ENCODE measurements at regions not wholly inside any gene's neighbourhood (a gene's known extent, or its start where the extent isn't known, plus 50 kb on each side); places are given as distances from the start of the nearest gene placed in this dataset.

DNA sequence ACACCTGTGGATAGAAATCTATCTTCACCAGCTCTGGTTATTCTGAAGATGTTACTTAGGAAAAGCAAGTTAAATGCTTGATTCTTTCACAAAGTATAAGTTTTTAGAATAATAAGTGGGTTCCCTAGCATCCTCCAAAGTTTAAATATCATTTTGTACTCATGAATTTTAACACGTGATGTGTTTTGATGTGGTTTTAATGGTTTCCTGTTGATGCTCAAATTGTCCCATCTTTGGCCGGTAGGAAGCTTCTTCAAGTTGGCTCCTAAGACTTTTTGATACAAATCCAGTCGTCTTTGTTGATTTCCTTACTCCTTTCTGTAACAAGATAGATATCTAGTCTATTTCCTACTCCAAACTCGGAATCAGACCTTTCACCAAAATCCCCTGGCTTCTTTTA is 94.5 kb upstream of the STXBP5 start:
- H3K79me2 ChIP-seq (ENCODE audit: insufficient read depth, low read depth): no peaks in the 10 kb centered on the region
- no peaks in the 10 kb centered on the region for H4K20me1 ChIP-seq (ENCODE audit: insufficient read depth)
- no peaks in the 10 kb centered on the region for H3K27me3 ChIP-seq (ENCODE audit: insufficient read depth, low read depth)
- no peaks in the 10 kb centered on the region for H3K36me3 ChIP-seq (ENCODE audit: insufficient read depth)
- no peaks in the 10 kb centered on the region for H3K4me1 ChIP-seq (ENCODE audit: low read depth, poor library complexity, severe bottlenecking)
- no peak overlapping the region for H3K9ac ChIP-seq
- H3K27ac ChIP-seq: no peak overlapping the region
- no peak overlapping the region for H3K4me3 ChIP-seq (IDR thresholded peaks at IDR 0.05; ENCODE audit: insufficient read depth, low read depth, low read length)
- H3K4me2 ChIP-seq: no peak overlapping the region
- TF ChIP-seq, protein P1, sequence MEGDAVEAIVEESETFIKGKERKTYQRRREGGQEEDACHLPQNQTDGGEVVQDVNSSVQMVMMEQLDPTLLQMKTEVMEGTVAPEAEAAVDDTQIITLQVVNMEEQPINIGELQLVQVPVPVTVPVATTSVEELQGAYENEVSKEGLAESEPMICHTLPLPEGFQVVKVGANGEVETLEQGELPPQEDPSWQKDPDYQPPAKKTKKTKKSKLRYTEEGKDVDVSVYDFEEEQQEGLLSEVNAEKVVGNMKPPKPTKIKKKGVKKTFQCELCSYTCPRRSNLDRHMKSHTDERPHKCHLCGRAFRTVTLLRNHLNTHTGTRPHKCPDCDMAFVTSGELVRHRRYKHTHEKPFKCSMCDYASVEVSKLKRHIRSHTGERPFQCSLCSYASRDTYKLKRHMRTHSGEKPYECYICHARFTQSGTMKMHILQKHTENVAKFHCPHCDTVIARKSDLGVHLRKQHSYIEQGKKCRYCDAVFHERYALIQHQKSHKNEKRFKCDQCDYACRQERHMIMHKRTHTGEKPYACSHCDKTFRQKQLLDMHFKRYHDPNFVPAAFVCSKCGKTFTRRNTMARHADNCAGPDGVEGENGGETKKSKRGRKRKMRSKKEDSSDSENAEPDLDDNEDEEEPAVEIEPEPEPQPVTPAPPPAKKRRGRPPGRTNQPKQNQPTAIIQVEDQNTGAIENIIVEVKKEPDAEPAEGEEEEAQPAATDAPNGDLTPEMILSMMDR (conservative IDR thresholded peaks at IDR 0.05; ENCODE audit: low read depth, low read length): no peak
- H2AFZ ChIP-seq (ENCODE audit: low read depth): no peak overlapping the region

DNA sequence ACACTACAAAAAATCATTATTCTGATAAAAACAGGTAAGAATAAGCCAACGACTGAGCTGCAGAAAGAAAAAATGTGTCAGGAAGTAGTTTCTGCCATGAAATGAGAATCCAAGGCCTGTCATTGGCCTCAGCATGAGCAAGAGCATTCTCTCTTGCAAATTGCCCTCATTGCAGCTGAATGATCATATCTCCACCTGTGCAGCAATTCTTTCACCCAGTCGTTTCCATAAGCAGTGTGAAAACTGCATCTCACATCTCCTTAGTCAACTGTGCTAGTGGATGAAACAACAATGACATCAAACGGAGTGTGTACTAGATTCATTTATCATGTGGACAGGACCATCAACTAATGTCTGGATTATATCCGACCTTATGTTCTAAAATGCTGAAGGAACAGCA is 88.2 kb upstream of the STXBP5 start:
- no peaks in the 10 kb centered on the region for H3K36me3 ChIP-seq (ENCODE audit: insufficient read depth)
- H3K4me3 ChIP-seq (IDR thresholded peaks at IDR 0.05; ENCODE audit: insufficient read depth, low read depth, low read length): no peak overlapping the region
- no peaks in the 10 kb centered on the region for H3K79me2 ChIP-seq (ENCODE audit: insufficient read depth, low read depth)
- H3K9ac ChIP-seq: no peak overlapping the region
- H4K20me1 ChIP-seq (ENCODE audit: insufficient read depth): no peaks in the 10 kb centered on the region
- H3K4me2 ChIP-seq: no peak overlapping the region
- no peaks in the 10 kb centered on the region for H3K4me1 ChIP-seq (ENCODE audit: low read depth, poor library complexity, severe bottlenecking)
- no peaks in the 10 kb centered on the region for H3K27me3 ChIP-seq (ENCODE audit: insufficient read depth, low read depth)
- no peak overlapping the region for H2AFZ ChIP-seq (ENCODE audit: low read depth)
- no peak overlapping the region for H3K27ac ChIP-seq
- TF ChIP-seq, protein P1 (conservative IDR thresholded peaks at IDR 0.05; ENCODE audit: low read depth, low read length): no peak

DNA sequence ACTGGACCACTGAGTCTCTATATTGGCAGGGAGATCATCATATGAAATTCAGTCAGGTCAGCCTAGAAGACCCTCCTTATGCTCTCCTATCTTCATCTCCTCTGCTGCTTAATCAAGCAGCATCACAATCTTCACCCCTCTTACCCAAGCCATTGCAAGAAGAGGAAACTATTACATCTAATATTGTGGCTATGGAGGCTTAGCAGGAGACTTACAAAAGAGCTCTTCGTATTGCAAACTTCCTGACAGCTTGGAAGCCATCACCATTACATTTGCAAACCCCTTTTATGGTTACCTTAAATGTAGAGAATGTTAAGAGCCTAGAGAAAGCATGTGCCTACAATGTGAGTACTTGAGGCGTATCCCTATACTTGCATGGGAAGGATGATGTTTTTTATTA is 87.2 kb upstream of the STXBP5 start:
- TF ChIP-seq, protein P1 (conservative IDR thresholded peaks at IDR 0.05; ENCODE audit: low read depth, low read length): no peak
- H3K4me2 ChIP-seq: no peak overlapping the region
- H4K20me1 ChIP-seq (ENCODE audit: insufficient read depth): no peaks in the 10 kb centered on the region
- H3K27me3 ChIP-seq (ENCODE audit: insufficient read depth, low read depth): no peaks in the 10 kb centered on the region
- H3K79me2 ChIP-seq (ENCODE audit: insufficient read depth, low read depth): no peaks in the 10 kb centered on the region
- H2AFZ ChIP-seq (ENCODE audit: low read depth): no peak overlapping the region
- H3K27ac ChIP-seq: no peak overlapping the region
- no peak overlapping the region for H3K4me3 ChIP-seq (IDR thresholded peaks at IDR 0.05; ENCODE audit: insufficient read depth, low read depth, low read length)
- no peaks in the 10 kb centered on the region for H3K4me1 ChIP-seq (ENCODE audit: low read depth, poor library complexity, severe bottlenecking)
- H3K36me3 ChIP-seq (ENCODE audit: insufficient read depth): no peaks in the 10 kb centered on the region
- no peak overlapping the region for H3K9ac ChIP-seq

- no peak overlapping the region for H2AFZ ChIP-seq (ENCODE audit: low read depth)
- no peaks in the 10 kb centered on the region for H4K20me1 ChIP-seq (ENCODE audit: insufficient read depth)
- no peak overlapping the region for H3K9ac ChIP-seq
- no peaks in the 10 kb centered on the region for H3K4me1 ChIP-seq (ENCODE audit: low read depth, poor library complexity, severe bottlenecking)
- TF ChIP-seq, protein P1 (conservative IDR thresholded peaks at IDR 0.05; ENCODE audit: low read depth, low read length): no peak
- no peaks in the 10 kb centered on the region for H3K27me3 ChIP-seq (ENCODE audit: insufficient read depth, low read depth)
- no peaks in the 10 kb centered on the region for H3K36me3 ChIP-seq (ENCODE audit: insufficient read depth)
- no peak overlapping the region for H3K4me3 ChIP-seq (IDR thresholded peaks at IDR 0.05; ENCODE audit: insufficient read depth, low read depth, low read length)
- no peak overlapping the region for H3K27ac ChIP-seq
- H3K4me2 ChIP-seq: no peak overlapping the region
- no peaks in the 10 kb centered on the region for H3K79me2 ChIP-seq (ENCODE audit: insufficient read depth, low read depth)
Observed at GRCh38 chr6:147117580-147117979, 86.6 kb upstream of the STXBP5 start.

DNA sequence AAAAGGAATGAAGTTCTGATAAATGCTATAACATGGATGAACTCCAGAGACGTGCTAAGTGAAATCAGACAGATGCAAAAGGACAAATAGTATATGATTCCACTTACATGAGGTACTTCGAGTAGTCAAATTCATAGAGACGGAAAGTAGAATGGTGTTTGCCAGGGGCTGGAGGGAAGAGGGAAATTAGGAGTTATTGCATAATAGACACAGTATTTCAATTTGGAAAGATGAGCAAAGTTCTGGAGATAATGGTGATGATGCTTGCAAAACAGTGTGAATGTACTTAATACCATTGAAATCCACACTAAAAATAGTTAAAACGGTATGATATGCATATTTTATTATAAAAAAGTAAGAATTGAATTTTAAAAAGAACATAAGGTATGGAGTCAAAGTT is 84.9 kb upstream of the STXBP5 start:
- Histone ChIP-seq H3K36me3 (ENCODE audit: insufficient read depth) (no peaks in the 10 kb centered on the region), H3K9ac (no peak overlapping the region), H3K4me2 (no peak overlapping the region), H3K27me3 (ENCODE audit: insufficient read depth, low read depth) (no peaks in the 10 kb centered on the region), H2AFZ (ENCODE audit: low read depth) (no peak overlapping the region), H3K4me3 (IDR thresholded peaks at IDR 0.05; ENCODE audit: insufficient read depth, low read depth, low read length) (no peak overlapping the region), H4K20me1 (ENCODE audit: insufficient read depth) (no peaks in the 10 kb centered on the region), H3K27ac (no peak overlapping the region), H3K79me2 (ENCODE audit: insufficient read depth, low read depth) (no peaks in the 10 kb centered on the region), H3K4me1 (ENCODE audit: low read depth, poor library complexity, severe bottlenecking) (no peaks in the 10 kb centered on the region)
- TF ChIP-seq, protein P1 (conservative IDR thresholded peaks at IDR 0.05; ENCODE audit: low read depth, low read length): no peak

Measured in KMS-11 (cell line).